BLaER1 treated with 17β-estradiol and CSF1 and Interleukin-3, amounts not matched to agents 10 nM and 100 nM (cell line): ENCODE measurements at regions not wholly inside any gene's neighbourhood (a gene's known extent, or its start where the extent isn't known, plus 50 kb on each side); places are given as distances from the start of the nearest gene placed in this dataset.

ENCODE experiments used
- H3K27ac ChIP-seq, 11 experiments: shearing (Covaris generic); formaldehyde crosslinking; 2 replicates each; pipeline ENCODE4 v1.8.1; 2022
- H3K27me3 ChIP-seq, 11 experiments: shearing (Covaris generic); formaldehyde crosslinking; 2 replicates each; pipeline ENCODE4 v1.8.1; 2022
- H3K36me3 ChIP-seq, 11 experiments: shearing (Covaris generic); formaldehyde crosslinking; 2 replicates each; pipeline ENCODE4 v1.8.1; 2022
- H3K4me1 ChIP-seq, 10 experiments: shearing (Covaris generic); formaldehyde crosslinking; 2 replicates each; pipeline ENCODE4 v1.8.1; 2022
- H3K4me2 ChIP-seq, 11 experiments: shearing (Covaris generic); formaldehyde crosslinking; 2 replicates each; pipeline ENCODE4 v1.8.1; 2022
- H3K4me3 ChIP-seq, 10 experiments: shearing (Covaris generic); formaldehyde crosslinking; 2 replicates each; pipeline ENCODE4 v1.8.1; 2022
- H3K9ac ChIP-seq, 11 experiments: shearing (Covaris generic); formaldehyde crosslinking; 2 replicates each; pipeline ENCODE4 v1.8.1; 2022
- H3K9me3 ChIP-seq, 11 experiments: shearing (Covaris generic); formaldehyde crosslinking; replicated peaks in 1 of 11; 2 replicates each; pipeline ENCODE4 v1.8.1; 2022
- H4K20me1 ChIP-seq, 11 experiments: shearing (Covaris generic); formaldehyde crosslinking; 2 replicates each; pipeline ENCODE4 v1.8.1; 2022
- Cebpa-rat ChIP-seq, 11 experiments: shearing (Covaris generic); IDR thresholded peaks; 2 replicates each; pipeline ENCODE4 v1.8.1; 2022

DNA sequence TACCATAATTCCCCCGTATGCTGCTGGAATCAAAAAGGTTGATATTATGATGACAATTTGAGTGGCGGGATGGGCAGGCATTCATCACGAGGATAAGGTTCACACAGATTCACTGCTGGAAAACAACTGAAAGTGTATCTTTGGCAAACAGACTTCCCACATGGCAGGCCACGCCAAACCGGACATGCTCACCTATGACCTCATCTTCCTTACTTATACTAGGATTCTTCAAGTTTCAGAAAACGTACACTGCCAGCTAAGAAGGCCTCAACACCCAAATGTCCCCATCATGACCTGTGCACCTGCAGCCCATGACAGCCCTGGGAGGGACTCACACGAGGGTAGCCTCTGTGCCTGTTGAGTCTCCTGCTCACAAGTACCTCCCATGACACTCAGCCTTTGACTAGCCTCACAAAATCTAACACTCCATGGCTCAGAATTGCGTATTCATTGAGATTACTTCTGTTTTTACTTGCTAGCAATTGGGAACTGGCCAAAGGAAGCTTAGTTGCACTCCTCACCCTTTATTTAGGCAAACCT, 259.0 kb upstream of the GHITM start:
- Histone ChIP-seq H4K20me1 (no peaks in the 10 kb centered on the region), H3K9ac (no peak overlapping the region), H3K4me3 (no peak overlapping the region), H3K4me1 (no peaks in the 10 kb centered on the region), H3K9me3 (no peaks in the 10 kb centered on the region), H3K27ac (no peak overlapping the region), H3K4me2 (no peak overlapping the region), H3K27me3 (no peaks in the 10 kb centered on the region), H3K36me3 (no peaks in the 10 kb centered on the region)
- TF ChIP-seq Cebpa-rat (IDR thresholded peaks at IDR 0.05), result no peak

DNA sequence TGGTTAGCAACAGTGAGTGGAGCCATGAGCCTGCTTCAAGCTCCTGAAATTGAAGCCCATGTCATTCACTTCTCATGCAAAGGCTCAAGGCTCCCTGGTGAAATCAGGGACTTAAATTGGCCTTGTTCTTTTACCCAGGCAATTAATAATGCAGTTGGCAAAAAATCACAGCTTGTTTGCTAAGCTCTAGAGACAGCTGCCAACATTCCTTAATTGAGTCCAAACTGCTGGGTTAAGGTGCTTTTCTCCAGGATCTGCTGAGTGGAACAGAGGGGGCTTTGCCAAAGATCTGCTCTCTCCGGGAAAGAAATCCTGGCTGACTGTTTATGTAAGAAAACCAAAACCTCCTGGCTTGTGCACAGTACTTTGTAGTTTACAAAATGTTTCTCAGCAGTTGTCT, 257.6 kb upstream of the GHITM start:
- Histone ChIP-seq H3K27ac (no peak overlapping the region), H3K9ac (no peak overlapping the region), H3K27me3 (no peaks in the 10 kb centered on the region), H3K9me3 (no peaks in the 10 kb centered on the region), H3K4me1 (no peaks in the 10 kb centered on the region), H4K20me1 (no peaks in the 10 kb centered on the region), H3K4me2 (no peak overlapping the region), H3K4me3 (no peak overlapping the region), H3K36me3 (no peaks in the 10 kb centered on the region)
- no peak for TF ChIP-seq Cebpa-rat (IDR thresholded peaks at IDR 0.05)

DNA sequence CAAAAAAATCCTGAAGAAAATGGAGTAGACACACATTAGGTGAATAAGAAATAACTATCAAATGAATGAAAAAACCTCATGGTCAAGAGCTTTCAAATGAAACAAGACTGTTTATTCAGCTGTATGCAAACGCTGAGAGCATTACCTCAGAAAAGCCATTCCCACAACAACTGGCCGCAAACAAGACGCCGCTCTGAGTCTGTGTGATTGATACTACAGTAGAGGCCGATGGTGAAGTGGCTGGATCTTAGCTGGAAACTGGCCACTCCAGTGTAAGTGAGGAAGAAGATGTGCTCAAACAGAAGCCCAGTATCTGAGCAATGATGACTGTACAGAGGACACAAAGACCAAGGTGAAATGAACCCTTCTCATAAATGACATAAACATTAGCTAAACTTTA, 252.4 kb upstream of the GHITM start:
- no peaks in the 10 kb centered on the region for H3K9me3 ChIP-seq
- TF ChIP-seq Cebpa-rat (IDR thresholded peaks at IDR 0.05), result no peak
- H3K9ac ChIP-seq, result no peak overlapping the region
- no peaks in the 10 kb centered on the region for H4K20me1 ChIP-seq
- no peaks in the 10 kb centered on the region for H3K36me3 ChIP-seq
- no peaks in the 10 kb centered on the region for H3K4me1 ChIP-seq
- H3K4me2 ChIP-seq, result no peak overlapping the region
- H3K27me3 ChIP-seq, result no peaks in the 10 kb centered on the region
- H3K27ac ChIP-seq, result no peak overlapping the region
- no peak overlapping the region for H3K4me3 ChIP-seq

- no peaks in the 10 kb centered on the region for H4K20me1 ChIP-seq
- H3K9me3 ChIP-seq, result no peaks in the 10 kb centered on the region
- no peaks in the 10 kb centered on the region for H3K4me1 ChIP-seq
- no peak overlapping the region for H3K9ac ChIP-seq
- H3K4me3 ChIP-seq, result no peak overlapping the region
- H3K4me2 ChIP-seq, result no peak overlapping the region
- H3K27me3 ChIP-seq, result no peaks in the 10 kb centered on the region
- H3K27ac ChIP-seq, result no peak overlapping the region
- TF ChIP-seq Cebpa-rat (IDR thresholded peaks at IDR 0.05), result no peak
- no peaks in the 10 kb centered on the region for H3K36me3 ChIP-seq
Observed at GRCh38 chr10:83892737-83893136, 246.6 kb upstream of the GHITM start.

- Histone ChIP-seq H3K9ac (no peak overlapping the region), H3K4me2 (no peak overlapping the region), H3K9me3 (peaks cover 0 to 4% (median 0%) of the 10 kb centered on the region in 11 experiments; a peak in 1 of 22 replicates), H3K4me3 (no peak overlapping the region), H3K36me3 (no peaks in the 10 kb centered on the region), H3K4me1 (no peaks in the 10 kb centered on the region), H4K20me1 (no peaks in the 10 kb centered on the region), H3K27me3 (no peaks in the 10 kb centered on the region), H3K27ac (no peak overlapping the region)
- TF ChIP-seq Cebpa-rat (IDR thresholded peaks at IDR 0.05), result no peak
Observed at GRCh38 chr10:83896219-83896618, 243.1 kb upstream of the GHITM start.

GRCh38 chr10:83897626-83898025, 241.7 kb upstream of the GHITM start:
- no peaks in the 10 kb centered on the region for H4K20me1 ChIP-seq

GRCh38 chr10:83908506-83908905, 230.8 kb upstream of the GHITM start:
- H3K4me1 ChIP-seq, result peaks cover 0 to 10% (median 4%) of the 10 kb centered on the region in 10 experiments; a peak in 7 of 20 replicates
- H3K4me2 ChIP-seq, result peak overlapping the region in 6 of 11 experiments; percentile 4 to 38 (median 14); a peak in 6 of 22 replicates
- H4K20me1 ChIP-seq, result no peaks in the 10 kb centered on the region
- no peaks in the 10 kb centered on the region for H3K9me3 ChIP-seq
- no peak overlapping the region for H3K4me3 ChIP-seq
- no peak for TF ChIP-seq Cebpa-rat (IDR thresholded peaks at IDR 0.05)
- no peaks in the 10 kb centered on the region for H3K36me3 ChIP-seq
- no peak overlapping the region for H3K27ac ChIP-seq
- no peak overlapping the region for H3K9ac ChIP-seq
- no peaks in the 10 kb centered on the region for H3K27me3 ChIP-seq

More at GRCh38 chr10:83897626-83898025, 241.7 kb upstream of the GHITM start:
- no peak overlapping the region for H3K9ac ChIP-seq
- no peaks in the 10 kb centered on the region for H3K27me3 ChIP-seq
- peaks cover 0 to 4% (median 0%) of the 10 kb centered on the region in 11 experiments; a peak in 1 of 22 replicates for H3K9me3 ChIP-seq
- H3K4me2 ChIP-seq, result no peak overlapping the region
- H3K4me3 ChIP-seq, result no peak overlapping the region
- TF ChIP-seq Cebpa-rat (IDR thresholded peaks at IDR 0.05), result no peak
- no peak overlapping the region for H3K27ac ChIP-seq
- H3K4me1 ChIP-seq, result no peaks in the 10 kb centered on the region
- no peaks in the 10 kb centered on the region for H3K36me3 ChIP-seq

DNA sequence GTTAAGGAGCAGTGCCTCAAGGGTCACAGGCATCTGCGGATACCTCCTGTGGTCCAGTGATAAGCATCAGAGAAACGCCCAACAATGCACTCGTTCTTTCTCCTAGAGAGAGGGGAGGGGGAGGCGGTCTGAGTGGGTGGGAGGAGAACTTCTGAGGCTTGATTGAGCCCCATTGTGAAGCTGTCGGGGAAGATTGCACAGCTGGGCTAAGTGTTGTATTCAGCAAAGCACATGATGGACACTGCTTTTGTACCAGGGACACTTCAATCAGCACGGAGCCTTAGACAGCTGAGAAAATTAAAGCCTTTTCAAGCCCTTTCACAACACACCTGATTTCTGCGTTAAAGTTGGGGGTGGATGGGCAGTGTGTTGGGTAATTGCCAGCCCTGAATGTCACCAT, 230.3 kb upstream of the GHITM start:
- Histone ChIP-seq H3K4me2 (peak overlapping the region in 4 of 11 experiments; percentile 7 to 38 (median 16); a peak in 1 of 22 replicates), H3K36me3 (no peaks in the 10 kb centered on the region), H3K27ac (no peak overlapping the region; a peak in 1 of 22 replicates), H3K4me1 (peaks cover 0 to 10% (median 4%) of the 10 kb centered on the region in 10 experiments; a peak in 7 of 20 replicates), H4K20me1 (no peaks in the 10 kb centered on the region), H3K9ac (no peak overlapping the region), H3K27me3 (no peaks in the 10 kb centered on the region), H3K9me3 (no peaks in the 10 kb centered on the region), H3K4me3 (no peak overlapping the region)
- TF ChIP-seq Cebpa-rat (IDR thresholded peaks at IDR 0.05), result no peak

- no peak overlapping the region for H3K9ac ChIP-seq
- no peak overlapping the region for H3K27ac ChIP-seq
- H3K4me2 ChIP-seq, result peak overlapping the region in 4 of 11 experiments; percentile 2 to 37 (median 21); a peak in 5 of 22 replicates
- H3K4me1 ChIP-seq, result peaks cover 0 to 19% (median 8%) of the 10 kb centered on the region in 10 experiments; a peak in 11 of 20 replicates
- H3K4me3 ChIP-seq, result no peak overlapping the region
- no peaks in the 10 kb centered on the region for H3K9me3 ChIP-seq
- H3K36me3 ChIP-seq, result no peaks in the 10 kb centered on the region
- no peaks in the 10 kb centered on the region for H4K20me1 ChIP-seq
- no peaks in the 10 kb centered on the region for H3K27me3 ChIP-seq
- no peak for TF ChIP-seq Cebpa-rat (IDR thresholded peaks at IDR 0.05)
Observed at GRCh38 chr10:83915801-83916200, 223.5 kb upstream of the GHITM start.
